Mesothelial cell of epicardium (in vitro differentiated cells): ENCODE measurements at regions not wholly inside any gene's neighbourhood (a gene's known extent, or its start where the extent isn't known, plus 50 kb on each side); places are given as distances from the start of the nearest gene placed in this dataset.

ENCODE experiments used
- DNase-seq, 2 experiments: peaks; one replicate each; pipeline ENCODE4 v3.0.0; 2021; ENCODE audit warnings: low spot score in 2 of 2; ENCODE audit not compliant: unreplicated experiment in 2 of 2
- H3K27ac Mint-ChIP-seq: 2 replicates; pipeline ENCODE4 v1.8.0; 2021; ENCODE audit warnings: mixed read lengths
- H3K27me3 Mint-ChIP-seq: 2 replicates; pipeline ENCODE4 v1.8.0; 2021; ENCODE audit warnings: low read depth, mixed read lengths
- H3K36me3 Mint-ChIP-seq: 2 replicates; pipeline ENCODE4 v1.8.0; 2021; ENCODE audit warnings: mixed read lengths
- H3K4me1 Mint-ChIP-seq: 2 replicates; pipeline ENCODE4 v1.8.0; 2021; ENCODE audit warnings: mixed read lengths
- H3K4me3 Mint-ChIP-seq: 2 replicates; pipeline ENCODE4 v1.8.0; 2021; ENCODE audit warnings: mild to moderate bottlenecking, moderate library complexity, mixed read lengths
- H3K9me3 Mint-ChIP-seq: 2 replicates; pipeline ENCODE4 v1.8.0; 2021; ENCODE audit warnings: mixed read lengths
- TF ChIP-seq, protein P1 (sequence below): fragments of 200-600 bp; sonication (generic); IDR thresholded peaks from one replicate; pipeline ENCODE4 v1.5.0; 2021; ENCODE audit warnings: antibody characterized with exemption; ENCODE audit not compliant: unreplicated experiment

- no peaks in the 10 kb centered on the region for H3K36me3 Mint-ChIP-seq
Measured at GRCh38 chr1:65486613-65487012, 66.1 kb downstream of the LEPR start.

DNA sequence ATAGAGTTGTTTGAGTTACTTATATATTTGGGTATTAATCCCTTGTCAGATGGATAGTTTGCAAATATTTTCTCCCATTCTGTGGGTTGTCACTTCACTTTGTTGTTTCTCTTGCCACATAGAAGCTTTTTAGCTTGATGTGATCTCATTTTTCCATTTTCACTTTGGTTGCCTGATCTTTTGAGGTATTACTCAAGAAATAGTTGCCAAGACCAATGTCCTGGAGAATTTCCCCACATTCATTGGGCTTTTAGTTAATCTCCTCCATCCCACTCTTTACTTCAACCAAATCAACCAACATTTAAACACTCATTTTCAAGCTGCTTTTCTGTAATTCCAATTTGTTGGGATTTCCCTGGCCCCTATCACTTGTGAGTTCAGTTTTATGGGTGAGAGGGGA is 69.0 kb downstream of the LEPR start:
- H3K27me3 Mint-ChIP-seq = no peaks in the 10 kb centered on the region
- no peak overlapping the region for H3K4me3 Mint-ChIP-seq
- H3K4me1 Mint-ChIP-seq = peaks cover 16% of the 10 kb centered on the region
- DNase-seq = no peak
- peaks cover 4% of the 10 kb centered on the region for H3K9me3 Mint-ChIP-seq
- TF ChIP-seq, protein P1, sequence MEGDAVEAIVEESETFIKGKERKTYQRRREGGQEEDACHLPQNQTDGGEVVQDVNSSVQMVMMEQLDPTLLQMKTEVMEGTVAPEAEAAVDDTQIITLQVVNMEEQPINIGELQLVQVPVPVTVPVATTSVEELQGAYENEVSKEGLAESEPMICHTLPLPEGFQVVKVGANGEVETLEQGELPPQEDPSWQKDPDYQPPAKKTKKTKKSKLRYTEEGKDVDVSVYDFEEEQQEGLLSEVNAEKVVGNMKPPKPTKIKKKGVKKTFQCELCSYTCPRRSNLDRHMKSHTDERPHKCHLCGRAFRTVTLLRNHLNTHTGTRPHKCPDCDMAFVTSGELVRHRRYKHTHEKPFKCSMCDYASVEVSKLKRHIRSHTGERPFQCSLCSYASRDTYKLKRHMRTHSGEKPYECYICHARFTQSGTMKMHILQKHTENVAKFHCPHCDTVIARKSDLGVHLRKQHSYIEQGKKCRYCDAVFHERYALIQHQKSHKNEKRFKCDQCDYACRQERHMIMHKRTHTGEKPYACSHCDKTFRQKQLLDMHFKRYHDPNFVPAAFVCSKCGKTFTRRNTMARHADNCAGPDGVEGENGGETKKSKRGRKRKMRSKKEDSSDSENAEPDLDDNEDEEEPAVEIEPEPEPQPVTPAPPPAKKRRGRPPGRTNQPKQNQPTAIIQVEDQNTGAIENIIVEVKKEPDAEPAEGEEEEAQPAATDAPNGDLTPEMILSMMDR = no peak
- H3K27ac Mint-ChIP-seq = no peak overlapping the region
- no peaks in the 10 kb centered on the region for H3K36me3 Mint-ChIP-seq

More at GRCh38 chr1:65486613-65487012, 66.1 kb downstream of the LEPR start:
- Mint-ChIP-seq H3K4me3 (no peak overlapping the region), H3K27ac (no peak overlapping the region), H3K27me3 (no peaks in the 10 kb centered on the region), H3K9me3 (peaks cover 4% of the 10 kb centered on the region), H3K4me1 (peaks cover 9% of the 10 kb centered on the region)
- TF ChIP-seq, protein P1 = no peak
- no peak for DNase-seq

DNA sequence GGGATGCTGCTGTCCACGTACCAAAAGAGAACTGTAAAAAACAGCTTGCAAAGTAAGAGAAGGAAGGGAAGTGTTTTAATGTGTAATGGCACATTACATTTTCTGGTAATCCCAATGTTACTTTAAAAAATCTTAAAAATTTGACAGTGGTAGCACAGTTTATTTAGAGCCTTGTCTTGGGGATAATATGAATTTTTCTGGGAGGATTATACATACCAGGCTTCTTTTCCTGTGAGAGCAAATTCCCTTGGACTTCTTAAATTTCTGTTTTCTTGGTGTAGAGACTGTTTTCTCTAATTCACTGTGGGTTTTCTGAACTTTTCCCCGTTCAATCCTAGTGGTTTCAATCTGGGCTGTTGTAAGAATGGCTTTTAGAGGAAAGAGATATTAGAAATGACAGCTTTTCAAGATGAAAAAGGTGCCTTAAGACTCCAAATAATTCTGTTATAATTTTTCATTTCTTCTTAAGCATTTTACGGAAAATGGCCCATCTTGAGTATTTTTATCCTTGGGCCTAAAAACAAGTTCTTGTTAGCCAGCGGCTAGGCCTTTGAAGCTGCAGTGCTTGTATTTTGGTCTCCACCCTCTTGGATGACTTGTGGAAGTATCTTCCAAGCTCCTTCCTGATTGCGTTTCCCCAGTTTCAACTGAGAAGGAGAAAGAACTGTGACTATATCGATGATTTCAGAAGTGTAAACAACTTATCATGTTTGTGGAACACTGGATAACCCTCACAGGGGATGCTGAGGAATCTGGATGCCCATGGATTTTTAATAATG is 70.0 kb downstream of the LEPR start:
- Mint-ChIP-seq H3K36me3 (no peaks in the 10 kb centered on the region), H3K27me3 (no peaks in the 10 kb centered on the region), H3K4me1 (peaks cover 22% of the 10 kb centered on the region), H3K27ac (no peak overlapping the region), H3K4me3 (no peak overlapping the region), H3K9me3 (peaks cover 5% of the 10 kb centered on the region)
- TF ChIP-seq, protein P1 = no peak
- DNase-seq = no peak

DNA sequence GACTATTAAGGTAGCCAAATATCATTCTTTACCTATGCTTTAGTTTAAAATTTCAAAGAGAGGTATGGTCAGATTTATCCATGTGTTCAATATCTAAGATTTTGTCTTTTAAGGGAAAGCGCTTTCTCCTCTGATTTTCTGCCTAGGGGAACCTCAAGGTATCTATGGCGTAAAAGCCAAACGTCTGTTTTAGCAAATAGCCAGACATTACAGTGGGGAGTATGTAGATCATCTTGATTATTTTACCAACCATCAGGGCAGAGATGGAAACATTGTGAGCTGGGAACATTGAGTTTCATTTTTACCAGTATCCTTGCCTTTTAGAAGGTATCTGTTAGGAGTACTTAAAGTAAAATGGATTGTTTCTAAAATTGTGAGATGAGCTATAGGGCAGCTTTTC is 71.0 kb downstream of the LEPR start:
- TF ChIP-seq, protein P1 = no peak
- Mint-ChIP-seq H3K9me3 (peaks cover 8% of the 10 kb centered on the region), H3K27me3 (no peaks in the 10 kb centered on the region), H3K4me3 (no peak overlapping the region), H3K4me1 (peaks cover 22% of the 10 kb centered on the region), H3K27ac (no peak overlapping the region), H3K36me3 (no peaks in the 10 kb centered on the region)
- DNase-seq = no peak

- no peaks in the 10 kb centered on the region for H3K36me3 Mint-ChIP-seq
- H3K27ac Mint-ChIP-seq = no peak overlapping the region
- no peaks in the 10 kb centered on the region for H3K27me3 Mint-ChIP-seq
- TF ChIP-seq, protein P1 = no peak
- no peak for DNase-seq
- peaks cover 6% of the 10 kb centered on the region for H3K9me3 Mint-ChIP-seq
- peaks cover 22% of the 10 kb centered on the region for H3K4me1 Mint-ChIP-seq
- no peak overlapping the region for H3K4me3 Mint-ChIP-seq
Measured at GRCh38 chr1:65493802-65494201, 73.3 kb downstream of the LEPR start.
